Hepatocyte (in vitro differentiated cells): ENCODE measurements at regions not wholly inside any gene's neighbourhood (a gene's known extent, or its start where the extent isn't known, plus 50 kb on each side); places are given as distances from the start of the nearest gene placed in this dataset.

ENCODE experiments used
- DNase-seq: peaks from one replicate; pipeline ENCODE4 v3.0.0-alpha.2; 2016; ENCODE audit warnings: low spot score
- H2AFZ ChIP-seq: fragments of 200-600 bp; sonication (generic); 2 replicates; pipeline ENCODE4 v1.6.0; 2016; ENCODE audit warnings: antibody characterized with exemption, mild to moderate bottlenecking
- H3K27ac ChIP-seq: fragments of 200-600 bp; sonication (generic); 2 replicates; pipeline ENCODE4 v1.5.1; 2016; ENCODE audit warnings: mild to moderate bottlenecking
- H3K27me3 ChIP-seq: fragments of 200-600 bp; sonication (generic); 2 replicates; pipeline ENCODE4 v1.6.1; 2016
- H3K36me3 ChIP-seq: fragments of 200-600 bp; sonication (generic); replicated peaks from 2 replicates; pipeline ENCODE4 v1.5.1; 2016; ENCODE audit warnings: low read depth; ENCODE audit not compliant: insufficient read depth
- H3K4me1 ChIP-seq: fragments of 200-600 bp; sonication (generic); 2 replicates; pipeline ENCODE4 v1.5.1; 2016; ENCODE audit warnings: mild to moderate bottlenecking, moderate library complexity; ENCODE audit not compliant: insufficient read depth
- H3K4me2 ChIP-seq: fragments of 200-600 bp; sonication (generic); 2 replicates; pipeline ENCODE4 v1.6.0; 2016
- H3K4me3 ChIP-seq: fragments of 200-600 bp; sonication (generic); 2 replicates; pipeline ENCODE4 v1.5.1; 2016; ENCODE audit warnings: mild to moderate bottlenecking
- H3K79me2 ChIP-seq: fragments of 200-600 bp; sonication (generic); 2 replicates; pipeline ENCODE4 v1.6.0; 2017; ENCODE audit warnings: mild to moderate bottlenecking
- H3K9me2 ChIP-seq: fragments of 200-600 bp; sonication (generic); replicated peaks from 2 replicates; pipeline ENCODE4 v1.6.0; 2017; ENCODE audit warnings: mild to moderate bottlenecking; ENCODE audit not compliant: insufficient read depth
- H3K9me3 ChIP-seq: fragments of 200-600 bp; sonication (generic); 2 replicates; pipeline ENCODE4 v1.5.1; 2016; ENCODE audit warnings: low read depth, mild to moderate bottlenecking
- H4K20me1 ChIP-seq: fragments of 200-600 bp; sonication (generic); 2 replicates; pipeline ENCODE4 v1.6.0; 2016; ENCODE audit warnings: mild to moderate bottlenecking; ENCODE audit not compliant: insufficient read depth, poor library complexity, severe bottlenecking
- EZH2 ChIP-seq: fragments of 200-600 bp; sonication (generic); IDR thresholded peaks from 2 replicates; pipeline ENCODE4 v1.6.1; 2016; ENCODE audit warnings: antibody characterized with exemption, mild to moderate bottlenecking, borderline replicate concordance
- EZH2phosphoT487 ChIP-seq: fragments of 200-600 bp; sonication (generic); IDR thresholded peaks from one replicate; pipeline ENCODE4 v1.6.1; 2018; ENCODE audit warnings: antibody characterized with exemption, mild to moderate bottlenecking, low read depth, moderate library complexity; ENCODE audit not compliant: unreplicated experiment, severe bottlenecking
- WGBS: methylation state at CpG from one replicate; pipeline ENCODE4 v1.1.6; 2016; ENCODE audit warnings: low lambda C conversion rate; ENCODE audit errors: missing lambda C conversion rate; 5-methylcytosine and 5-hydroxymethylcytosine counted together
- TF ChIP-seq, protein P1 (sequence below): fragments of 200-600 bp; sonication (generic); IDR thresholded peaks from 2 replicates; pipeline ENCODE4 v1.5.1; 2016; ENCODE audit warnings: antibody characterized with exemption, mild to moderate bottlenecking; ENCODE audit not compliant: poor library complexity

DNA sequence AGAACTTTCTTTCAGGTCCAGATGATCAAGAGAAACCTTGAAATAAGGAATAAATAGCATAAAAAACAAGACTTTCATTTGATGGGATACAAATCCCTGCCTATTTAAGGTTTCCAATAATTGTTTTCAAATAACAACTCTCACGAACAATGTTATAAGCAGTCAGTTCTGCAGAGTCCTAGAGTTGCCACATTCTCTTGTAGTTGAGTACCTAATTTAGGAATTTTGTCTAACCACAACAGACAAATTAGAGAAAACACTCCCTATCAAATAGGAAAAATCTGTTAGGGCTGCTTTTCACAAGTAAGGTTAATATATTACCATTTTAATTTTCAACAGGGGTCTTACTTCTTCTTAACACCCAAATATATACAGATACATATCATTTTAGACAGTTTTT lies 130.1 kb upstream of the CDH20 start:
- Histone ChIP-seq H3K9me2 (no peaks in the 10 kb centered on the region), H3K4me2 (no peak overlapping the region), H3K27ac (no peak overlapping the region), H3K36me3 (no peaks in the 10 kb centered on the region), H3K27me3 (no peaks in the 10 kb centered on the region), H2AFZ (no peak overlapping the region), H4K20me1 (no peaks in the 10 kb centered on the region), H3K9me3 (no peaks in the 10 kb centered on the region), H3K4me3 (no peak overlapping the region), H3K79me2 (no peaks in the 10 kb centered on the region), H3K4me1 (no peaks in the 10 kb centered on the region)
- no peak for DNase-seq
- 82% methylated on average over 1 of the region's 1 CpG for WGBS
- no peak for TF ChIP-seq EZH2phosphoT487

- Histone ChIP-seq H2AFZ (no peak overlapping the region), H3K27ac (no peak overlapping the region), H3K4me1 (no peaks in the 10 kb centered on the region), H3K79me2 (no peaks in the 10 kb centered on the region), H3K9me2 (no peaks in the 10 kb centered on the region), H3K4me2 (no peak overlapping the region), H3K4me3 (no peak overlapping the region), H3K27me3 (no peaks in the 10 kb centered on the region), H3K9me3 (no peaks in the 10 kb centered on the region), H3K36me3 (no peaks in the 10 kb centered on the region), H4K20me1 (no peaks in the 10 kb centered on the region)
- WGBS: 86% methylated on average over 5 of the region's 5 CpGs
- TF ChIP-seq EZH2phosphoT487 (no peak), EZH2 (no peak)
- TF ChIP-seq, protein P1, sequence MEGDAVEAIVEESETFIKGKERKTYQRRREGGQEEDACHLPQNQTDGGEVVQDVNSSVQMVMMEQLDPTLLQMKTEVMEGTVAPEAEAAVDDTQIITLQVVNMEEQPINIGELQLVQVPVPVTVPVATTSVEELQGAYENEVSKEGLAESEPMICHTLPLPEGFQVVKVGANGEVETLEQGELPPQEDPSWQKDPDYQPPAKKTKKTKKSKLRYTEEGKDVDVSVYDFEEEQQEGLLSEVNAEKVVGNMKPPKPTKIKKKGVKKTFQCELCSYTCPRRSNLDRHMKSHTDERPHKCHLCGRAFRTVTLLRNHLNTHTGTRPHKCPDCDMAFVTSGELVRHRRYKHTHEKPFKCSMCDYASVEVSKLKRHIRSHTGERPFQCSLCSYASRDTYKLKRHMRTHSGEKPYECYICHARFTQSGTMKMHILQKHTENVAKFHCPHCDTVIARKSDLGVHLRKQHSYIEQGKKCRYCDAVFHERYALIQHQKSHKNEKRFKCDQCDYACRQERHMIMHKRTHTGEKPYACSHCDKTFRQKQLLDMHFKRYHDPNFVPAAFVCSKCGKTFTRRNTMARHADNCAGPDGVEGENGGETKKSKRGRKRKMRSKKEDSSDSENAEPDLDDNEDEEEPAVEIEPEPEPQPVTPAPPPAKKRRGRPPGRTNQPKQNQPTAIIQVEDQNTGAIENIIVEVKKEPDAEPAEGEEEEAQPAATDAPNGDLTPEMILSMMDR: no peak
- DNase-seq: no peak
Measured at GRCh38 chr18:61209801-61210200, 123.4 kb upstream of the CDH20 start.

- Histone ChIP-seq H3K79me2 (no peaks in the 10 kb centered on the region), H3K4me1 (no peaks in the 10 kb centered on the region), H2AFZ (no peak overlapping the region), H3K4me3 (no peak overlapping the region), H3K9me3 (no peaks in the 10 kb centered on the region), H3K4me2 (no peak overlapping the region), H3K27me3 (no peaks in the 10 kb centered on the region), H3K27ac (no peak overlapping the region), H3K36me3 (no peaks in the 10 kb centered on the region), H3K9me2 (no peaks in the 10 kb centered on the region), H4K20me1 (no peaks in the 10 kb centered on the region)
- 91% methylated on average over 6 of the region's 6 CpGs for WGBS
- TF ChIP-seq, protein P1: no peak
- no peak for TF ChIP-seq EZH2phosphoT487
- TF ChIP-seq EZH2: no peak
- DNase-seq: no peak
Measured at GRCh38 chr18:61216051-61216450, 117.2 kb upstream of the CDH20 start.

GRCh38 chr18:61222206-61222605 lies 111.0 kb upstream of the CDH20 start:
- no peaks in the 10 kb centered on the region for H3K9me2 ChIP-seq
- H3K9me3 ChIP-seq: no peaks in the 10 kb centered on the region
- TF ChIP-seq EZH2: no peak
- H2AFZ ChIP-seq: no peak overlapping the region
- no peak overlapping the region for H3K4me2 ChIP-seq
- H3K79me2 ChIP-seq: no peaks in the 10 kb centered on the region
- H3K27me3 ChIP-seq: no peaks in the 10 kb centered on the region
- H3K4me1 ChIP-seq: no peaks in the 10 kb centered on the region
- no peak overlapping the region for H3K27ac ChIP-seq
- H3K36me3 ChIP-seq: no peaks in the 10 kb centered on the region
- DNase-seq: no peak
- no peaks in the 10 kb centered on the region for H4K20me1 ChIP-seq
- H3K4me3 ChIP-seq: no peak overlapping the region

GRCh38 chr18:61225336-61225735 lies 107.9 kb upstream of the CDH20 start:
- no peaks in the 10 kb centered on the region for H4K20me1 ChIP-seq
- H3K9me3 ChIP-seq: no peaks in the 10 kb centered on the region
- H2AFZ ChIP-seq: no peak overlapping the region
- no peak overlapping the region for H3K4me3 ChIP-seq
- H3K9me2 ChIP-seq: no peaks in the 10 kb centered on the region
- no peaks in the 10 kb centered on the region for H3K4me1 ChIP-seq
- no peak for DNase-seq
- H3K27ac ChIP-seq: no peak overlapping the region
- no peaks in the 10 kb centered on the region for H3K36me3 ChIP-seq
- H3K79me2 ChIP-seq: no peaks in the 10 kb centered on the region
- no peak for TF ChIP-seq EZH2phosphoT487
- TF ChIP-seq EZH2: no peak
- TF ChIP-seq, protein P1: no peak
- no peaks in the 10 kb centered on the region for H3K27me3 ChIP-seq
- H3K4me2 ChIP-seq: no peak overlapping the region
